Activated CD8-positive, alpha-beta memory T cell treated with anti-CD3 and anti-CD28 coated beads for 24 hours (primary cell): ENCODE measurements at regions not wholly inside any gene's neighbourhood (a gene's known extent, or its start where the extent isn't known, plus 50 kb on each side); places are given as distances from the start of the nearest gene placed in this dataset.

Experiments used
- DNase-seq: peaks from one replicate; pipeline ENCODE4 v3.0.0-alpha.2; 2020

DNA sequence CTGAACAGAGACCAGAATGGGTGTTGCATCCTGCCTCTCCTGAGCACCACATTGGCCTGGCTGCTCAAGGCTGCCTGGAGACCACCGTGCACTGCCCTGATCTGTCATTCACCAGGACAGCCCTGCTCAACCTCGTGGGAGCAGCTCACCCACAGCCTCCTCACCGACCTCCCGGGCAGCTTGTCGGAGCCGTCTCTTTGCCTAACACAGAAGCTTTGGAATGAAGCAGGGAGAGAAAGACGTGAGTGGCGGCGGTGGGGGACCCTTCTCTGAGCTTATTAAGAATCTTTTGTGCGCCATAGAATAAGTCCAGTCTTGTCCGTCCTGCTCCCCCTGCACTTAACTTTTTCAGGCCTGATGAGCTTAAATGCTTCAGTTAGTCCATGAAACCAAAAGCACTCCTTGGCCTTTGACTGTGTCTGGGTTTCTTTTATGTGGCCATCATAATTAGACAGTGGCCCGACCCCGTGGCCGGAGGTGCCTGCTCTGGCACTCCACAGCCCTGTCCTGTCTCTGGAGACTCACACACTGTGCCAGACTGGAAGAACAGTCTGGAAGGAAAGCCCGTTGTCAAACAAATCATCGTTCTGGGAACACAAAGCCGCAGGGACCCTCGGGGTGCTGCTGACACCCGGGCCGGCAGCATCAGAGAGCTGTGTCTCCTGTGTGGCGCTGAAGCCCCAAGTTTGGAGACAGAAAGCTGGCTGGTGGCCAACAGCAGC lies 192.8 kb downstream of the BCOR start:
- DNase-seq = no peak

DNA sequence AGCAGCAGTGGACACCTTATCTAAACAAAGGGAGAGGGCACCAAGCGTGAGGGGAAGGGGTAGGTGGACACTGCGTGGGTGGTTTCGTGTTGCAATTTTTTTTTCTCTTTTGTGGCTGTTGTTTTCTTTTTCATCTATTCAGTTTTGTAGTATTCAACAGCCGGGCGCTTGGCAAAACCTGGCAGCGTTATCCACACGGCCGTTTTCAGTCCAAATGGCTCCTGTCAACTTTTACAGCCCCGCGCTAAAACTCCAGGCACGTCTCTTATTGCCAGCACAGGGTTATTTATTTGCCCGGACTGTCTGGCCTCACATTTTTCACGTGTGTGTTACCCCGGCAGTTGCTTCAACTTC lies 192.2 kb downstream of the BCOR start:
- DNase-seq = no peak

DNA sequence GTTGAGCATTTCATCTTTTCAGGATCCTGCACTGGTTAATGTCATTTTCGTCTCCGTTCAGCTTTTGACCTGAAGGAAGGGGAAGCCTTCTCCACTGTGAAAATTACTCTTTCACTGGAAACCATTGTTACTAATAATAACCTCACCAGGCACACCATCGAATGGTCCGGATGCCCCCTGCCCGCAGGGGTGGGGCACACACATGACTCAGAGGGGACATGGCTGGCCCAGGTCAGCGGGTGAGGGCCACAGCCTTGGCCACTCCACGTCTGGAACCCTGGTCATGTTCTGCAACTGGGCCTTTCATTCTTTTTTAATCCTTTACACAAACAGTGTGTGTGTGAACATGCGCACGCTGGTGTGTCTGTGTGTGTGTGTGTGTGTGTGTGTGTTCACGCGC lies 191.8 kb downstream of the BCOR start:
- no peak for DNase-seq

DNA sequence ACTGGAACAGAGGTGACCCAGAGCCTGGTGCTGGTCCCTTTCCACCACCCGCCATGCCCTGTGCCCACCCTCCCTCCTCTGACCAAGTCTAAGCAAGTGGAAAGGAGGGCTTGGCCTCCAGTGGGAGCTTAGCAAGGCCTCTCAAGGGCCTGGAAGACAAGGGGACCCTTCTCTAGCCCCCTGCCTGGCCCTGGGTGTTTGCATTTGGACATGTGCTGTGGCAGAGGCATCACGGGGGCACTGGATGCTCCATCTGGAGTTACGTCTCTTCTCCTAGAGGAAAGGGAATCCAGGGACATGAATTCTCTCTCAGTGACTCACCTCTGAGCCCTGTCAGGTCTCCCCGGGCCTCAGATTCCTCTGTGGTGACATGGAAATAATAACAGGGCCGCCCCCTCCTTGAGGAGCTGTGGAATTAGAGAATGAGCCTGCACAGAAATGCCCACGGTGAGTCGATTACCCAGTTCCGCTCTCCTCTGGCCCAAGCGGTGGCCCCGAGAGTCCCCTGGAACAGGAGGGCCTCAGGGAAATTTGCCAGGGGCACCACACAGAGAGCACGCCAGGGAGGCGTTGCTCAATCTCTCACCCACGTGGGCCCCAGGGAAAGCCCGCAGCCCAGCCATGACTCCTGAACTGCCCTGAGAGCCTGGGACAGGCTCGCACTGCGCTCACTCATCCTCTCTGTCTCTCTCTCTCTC lies 189.6 kb downstream of the BCOR start:
- no peak for DNase-seq

DNA sequence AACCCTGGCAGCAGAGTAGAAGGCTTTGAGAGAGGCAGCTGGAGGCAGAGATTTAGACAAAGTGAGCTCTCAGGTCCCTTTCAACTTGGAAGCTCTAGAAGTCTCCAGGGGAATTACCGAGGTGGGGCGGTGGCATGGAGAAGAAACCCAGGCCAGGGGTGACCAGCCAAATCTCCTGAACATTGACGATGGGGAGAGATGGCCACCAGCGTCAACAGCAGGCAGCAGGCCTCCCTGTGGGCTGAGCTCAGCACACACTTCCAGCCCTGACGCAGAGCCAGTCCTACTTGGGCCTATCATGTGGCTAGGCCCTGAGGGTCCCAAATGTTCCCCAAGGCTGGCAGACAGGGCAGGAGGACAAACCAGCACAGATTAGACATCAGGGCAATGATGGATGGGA lies 187.8 kb downstream of the BCOR start:
- DNase-seq = no peak

DNA sequence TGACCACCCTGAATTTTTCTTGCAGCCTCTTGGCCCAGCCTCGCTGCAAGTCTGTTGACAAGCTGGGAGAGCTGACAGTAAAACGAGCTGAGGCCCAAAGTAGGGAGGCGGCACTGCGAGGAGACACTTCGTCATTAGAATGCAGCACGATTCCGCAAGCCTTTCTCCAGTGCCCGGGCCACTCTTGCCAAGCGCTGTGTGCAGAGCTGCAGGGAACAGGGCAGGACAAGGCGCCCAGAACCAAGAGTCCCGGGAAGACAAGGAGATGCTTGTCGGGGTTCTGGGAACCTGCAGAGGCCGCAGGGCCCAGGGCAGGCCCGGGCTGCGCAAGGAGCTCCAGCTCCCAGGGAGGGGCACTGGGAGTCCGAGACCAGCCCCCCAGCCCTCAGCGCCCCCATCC lies 187.1 kb downstream of the BCOR start:
- DNase-seq = no peak

DNA sequence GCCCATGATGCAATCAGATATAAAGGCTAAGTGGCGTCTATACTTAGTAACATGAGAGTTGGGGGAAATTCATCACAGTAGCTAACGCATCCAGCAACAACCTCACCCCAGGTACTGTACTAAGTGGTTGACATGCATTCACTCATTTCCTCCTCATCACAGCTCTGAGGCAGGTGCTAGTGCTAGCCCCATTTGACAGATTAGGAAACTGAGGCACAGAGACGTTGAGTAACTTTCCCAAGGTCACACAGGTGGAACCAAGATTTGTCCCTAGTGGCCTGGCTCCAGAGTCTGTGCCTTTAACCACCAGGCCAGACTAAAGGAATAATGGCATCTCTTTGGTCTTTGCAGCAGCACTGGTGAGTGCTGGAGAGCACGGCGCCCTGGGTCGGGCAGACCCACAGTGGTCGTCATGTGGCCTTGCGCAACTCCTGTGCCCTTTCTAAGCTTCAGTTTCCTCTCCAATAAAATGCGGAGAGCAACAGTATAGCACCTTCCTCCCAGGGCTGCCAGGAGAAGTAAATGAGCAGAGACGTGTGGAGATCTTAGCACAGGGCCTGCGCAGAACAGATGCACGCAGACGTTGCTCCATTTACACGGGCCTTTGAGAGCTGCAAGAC lies 186.4 kb downstream of the BCOR start:
- DNase-seq = no peak

DNA sequence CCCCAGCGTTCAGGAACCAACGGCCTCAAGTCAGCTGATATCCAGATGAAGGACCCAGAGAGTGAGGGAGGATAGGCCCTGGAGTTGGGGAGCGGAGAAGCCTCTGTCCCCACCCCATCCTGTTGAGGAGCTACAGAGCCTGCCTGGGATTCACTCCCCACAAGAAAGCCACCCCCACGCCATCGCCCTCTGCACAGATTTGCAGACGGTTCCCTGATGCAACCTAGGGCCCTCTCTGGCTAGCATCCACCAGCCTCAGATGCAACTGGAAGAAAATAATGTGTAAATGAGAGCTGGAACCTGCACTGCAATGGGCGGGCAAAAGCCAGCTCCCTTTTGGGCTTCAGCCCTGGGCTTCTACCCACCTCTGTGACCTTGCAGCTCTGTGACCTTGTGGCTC lies 185.6 kb downstream of the BCOR start:
- DNase-seq = no peak

DNA sequence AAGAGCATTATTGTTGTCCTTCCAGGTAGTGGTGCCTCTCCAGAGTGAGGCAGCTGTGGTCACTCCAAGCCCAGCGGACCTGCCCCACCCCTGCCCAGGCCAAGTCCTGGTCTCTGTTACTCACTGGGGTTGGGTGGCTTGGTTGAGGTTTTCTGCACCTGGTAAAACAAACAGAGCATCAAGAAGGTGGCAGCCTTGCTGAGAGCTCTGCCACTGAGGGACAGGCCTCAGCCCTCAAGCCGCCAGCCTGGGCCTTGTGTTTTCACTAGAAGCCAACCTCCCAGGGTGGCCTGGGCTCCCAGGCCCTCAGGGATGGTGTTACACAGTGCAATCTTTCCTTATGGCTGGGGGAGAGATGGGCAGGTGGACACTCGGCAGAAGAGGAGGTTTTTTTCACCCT lies 182.7 kb downstream of the BCOR start:
- no peak for DNase-seq

DNA sequence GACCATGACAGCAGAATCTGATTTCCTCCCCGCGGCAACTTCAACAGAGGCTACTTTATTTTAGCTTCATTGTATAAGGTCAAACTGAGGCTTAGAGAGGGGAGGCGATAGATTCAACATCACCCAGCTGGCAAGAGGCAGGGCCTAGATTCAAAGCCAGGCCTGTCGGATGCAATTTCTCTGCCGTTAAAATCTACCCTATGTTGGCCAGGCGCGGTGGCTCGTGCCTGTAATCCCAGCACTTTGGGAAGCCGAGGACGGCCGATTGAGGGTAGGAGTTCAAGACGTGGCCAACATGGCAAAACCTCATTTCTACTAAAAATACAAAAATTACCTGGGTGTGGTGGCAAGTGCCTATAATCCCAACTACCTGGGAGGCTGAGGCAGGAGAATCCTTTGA lies 182.2 kb downstream of the BCOR start:
- no peak for DNase-seq

DNA sequence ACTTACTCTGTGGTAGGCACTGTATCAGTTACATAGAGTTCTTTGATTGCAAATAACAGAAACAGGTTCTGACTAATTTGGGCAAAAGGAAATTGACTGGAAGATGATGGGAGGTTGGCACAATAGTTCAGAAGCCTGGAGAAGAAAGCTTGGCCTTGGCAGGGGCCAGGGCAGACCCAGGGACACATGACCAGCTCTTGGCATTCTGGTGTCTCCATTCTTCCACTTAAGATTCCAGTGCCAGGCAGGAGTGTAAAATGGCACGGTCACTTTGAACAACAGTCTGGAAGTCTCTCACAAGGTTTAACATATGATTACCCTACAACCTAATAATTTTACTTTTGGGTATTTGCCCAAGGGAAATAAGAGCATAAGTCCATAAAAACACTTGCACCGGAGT lies 175.9 kb downstream of the BCOR start:
- DNase-seq = no peak

DNA sequence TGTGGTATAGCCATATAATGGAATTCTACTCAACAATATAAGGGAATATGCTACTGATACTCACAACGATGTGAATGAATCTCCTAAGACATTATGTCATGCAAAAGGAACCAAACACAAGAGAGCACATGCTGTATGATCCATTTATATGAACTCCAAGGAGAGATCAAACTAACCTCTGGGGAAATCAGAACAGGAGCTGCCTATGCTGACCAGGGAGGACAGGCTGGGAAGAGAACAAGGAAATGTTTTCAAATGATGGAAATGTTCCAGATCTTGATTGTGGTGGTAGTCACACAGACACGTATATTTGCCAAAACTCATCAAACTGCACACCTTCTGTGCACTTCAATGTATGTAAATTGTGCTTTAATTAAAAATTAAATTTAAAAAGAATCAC lies 175.3 kb downstream of the BCOR start:
- DNase-seq = no peak

DNA sequence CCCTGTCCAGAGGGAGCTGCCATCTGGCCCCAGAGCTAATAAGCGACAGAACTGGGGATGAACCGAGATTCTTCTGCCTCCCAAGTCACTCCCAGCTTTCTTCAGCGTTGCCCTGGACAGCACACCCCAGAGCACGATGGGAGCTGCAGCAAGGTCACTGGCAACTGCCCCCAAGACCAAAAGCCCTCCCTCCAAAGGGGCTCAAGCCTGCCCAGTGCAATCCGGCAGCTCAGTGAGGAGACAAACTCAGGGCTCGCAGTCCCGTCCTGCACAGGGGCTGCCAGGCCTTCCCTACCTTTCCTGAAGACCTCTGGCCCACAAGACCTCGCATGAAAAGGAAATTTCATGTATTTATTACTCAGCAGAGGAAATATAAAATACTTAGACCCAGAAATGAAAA lies 174.8 kb downstream of the BCOR start:
- DNase-seq = no peak

DNA sequence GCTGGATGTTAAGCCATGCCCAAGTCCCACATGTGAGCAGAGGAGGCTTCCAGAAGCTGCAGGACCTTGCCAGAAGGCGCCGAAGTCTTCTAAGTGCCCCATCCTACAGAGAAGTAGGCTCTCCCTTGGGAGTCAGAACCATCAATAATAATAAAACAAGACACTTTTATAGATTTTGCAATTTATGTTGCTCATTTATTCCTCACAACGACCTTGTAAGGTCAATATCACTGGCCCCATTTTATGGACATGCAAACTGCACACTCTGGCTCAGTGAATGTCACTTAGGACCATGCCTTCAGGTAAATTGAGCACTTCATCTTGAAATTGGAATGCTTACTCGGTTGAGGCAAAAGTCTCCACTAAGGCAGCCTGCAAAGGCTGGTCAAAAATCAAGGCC lies 170.4 kb downstream of the BCOR start:
- no peak for DNase-seq

DNA sequence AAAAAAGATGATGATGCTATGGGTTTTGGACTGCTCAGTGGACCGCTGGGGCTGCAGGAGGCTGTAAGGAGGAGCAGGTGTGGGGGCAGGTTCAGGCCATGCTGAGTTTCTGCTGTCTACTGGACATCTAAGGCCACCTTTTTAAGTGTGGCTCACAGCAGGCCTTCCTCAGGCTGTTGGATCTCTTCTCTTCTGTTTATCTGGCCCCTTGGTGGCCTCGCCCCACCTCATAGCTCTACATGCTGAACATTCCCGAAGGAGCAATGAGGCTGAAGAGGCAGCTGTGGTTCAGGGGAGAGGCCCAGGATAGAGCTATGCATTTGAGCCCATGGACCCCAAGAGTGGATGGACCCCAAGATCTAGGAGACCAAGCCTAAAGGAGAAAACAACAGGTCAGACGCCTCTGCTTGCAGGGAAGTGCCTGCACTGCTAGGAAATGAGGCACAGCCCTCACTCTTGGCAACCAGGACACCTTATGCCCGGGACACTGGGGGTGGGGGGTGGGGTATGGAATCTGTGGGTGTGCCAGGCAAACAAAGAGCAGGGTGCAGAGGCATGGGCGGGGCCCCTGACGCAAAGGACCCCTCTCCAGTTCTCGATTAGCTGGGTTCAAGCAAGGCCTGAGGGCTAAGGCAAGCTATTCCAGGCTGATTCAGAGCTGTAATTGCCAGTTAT lies 168.9 kb downstream of the BCOR start:
- DNase-seq = no peak

DNA sequence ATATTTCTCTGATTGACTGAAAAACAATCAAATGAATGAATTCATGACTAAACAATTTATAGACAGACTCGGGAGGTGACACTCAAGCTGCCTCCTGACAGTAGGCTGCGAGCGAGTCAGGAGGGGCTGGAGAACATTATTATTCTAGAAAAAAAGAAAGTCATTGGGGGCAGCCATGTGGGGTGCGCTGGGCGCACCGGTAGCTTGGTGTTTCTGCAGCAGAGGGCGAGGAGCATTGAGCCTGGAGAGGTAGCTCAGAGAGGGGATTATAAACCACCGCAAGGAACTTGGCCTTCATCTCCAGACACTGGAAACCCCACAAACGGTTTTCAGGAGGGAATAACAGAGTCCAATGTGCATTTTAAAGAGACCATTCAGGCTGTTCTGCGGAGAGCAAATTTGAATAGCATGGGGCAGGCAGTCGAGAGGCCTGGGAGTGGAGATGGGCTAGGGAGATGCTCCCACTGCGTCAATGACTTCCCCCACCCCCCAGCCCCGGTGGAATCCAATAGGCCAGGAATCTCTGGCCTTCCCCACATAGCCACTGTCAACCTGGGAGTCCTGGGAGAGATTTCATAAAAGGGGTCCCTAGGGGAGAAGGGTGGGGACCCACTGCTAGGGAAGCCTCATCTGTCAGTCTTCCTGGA lies 168.3 kb downstream of the BCOR start:
- DNase-seq = no peak

DNA sequence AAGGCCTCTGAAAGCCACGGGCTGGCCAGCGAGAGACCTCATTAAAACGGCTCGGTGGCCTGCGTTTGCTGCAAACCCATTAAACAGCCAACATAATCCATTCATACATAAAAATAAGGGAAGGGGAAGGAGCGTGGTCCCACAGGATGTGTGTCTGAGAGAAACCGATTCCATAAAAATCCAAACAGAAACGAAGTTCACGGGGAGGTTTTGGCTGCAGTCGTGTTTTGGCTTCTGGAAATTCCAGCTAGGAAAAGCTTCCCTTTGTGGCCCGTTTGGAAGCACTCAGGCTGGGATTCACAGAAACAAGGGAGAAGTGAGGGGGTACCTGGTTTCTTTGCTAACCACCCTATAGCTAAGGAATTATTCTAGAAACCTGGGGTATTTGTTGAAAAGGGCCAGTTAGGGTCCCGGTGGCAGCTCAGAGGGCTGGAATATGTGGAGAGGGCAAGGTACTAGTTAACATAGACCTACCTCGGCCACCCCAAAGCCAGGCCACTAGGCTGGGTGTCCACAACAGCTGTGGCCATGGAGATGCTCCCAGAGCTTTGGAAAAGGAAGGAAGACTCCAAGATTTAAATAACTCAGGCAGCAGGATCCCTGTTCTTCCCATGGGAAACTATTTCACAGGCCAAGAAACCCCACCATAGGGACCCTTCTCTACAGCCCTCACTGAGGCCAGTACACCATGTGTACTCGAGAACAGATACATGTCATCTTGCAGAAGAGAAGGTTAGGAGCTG lies 166.8 kb downstream of the BCOR start:
- no peak for DNase-seq

DNA sequence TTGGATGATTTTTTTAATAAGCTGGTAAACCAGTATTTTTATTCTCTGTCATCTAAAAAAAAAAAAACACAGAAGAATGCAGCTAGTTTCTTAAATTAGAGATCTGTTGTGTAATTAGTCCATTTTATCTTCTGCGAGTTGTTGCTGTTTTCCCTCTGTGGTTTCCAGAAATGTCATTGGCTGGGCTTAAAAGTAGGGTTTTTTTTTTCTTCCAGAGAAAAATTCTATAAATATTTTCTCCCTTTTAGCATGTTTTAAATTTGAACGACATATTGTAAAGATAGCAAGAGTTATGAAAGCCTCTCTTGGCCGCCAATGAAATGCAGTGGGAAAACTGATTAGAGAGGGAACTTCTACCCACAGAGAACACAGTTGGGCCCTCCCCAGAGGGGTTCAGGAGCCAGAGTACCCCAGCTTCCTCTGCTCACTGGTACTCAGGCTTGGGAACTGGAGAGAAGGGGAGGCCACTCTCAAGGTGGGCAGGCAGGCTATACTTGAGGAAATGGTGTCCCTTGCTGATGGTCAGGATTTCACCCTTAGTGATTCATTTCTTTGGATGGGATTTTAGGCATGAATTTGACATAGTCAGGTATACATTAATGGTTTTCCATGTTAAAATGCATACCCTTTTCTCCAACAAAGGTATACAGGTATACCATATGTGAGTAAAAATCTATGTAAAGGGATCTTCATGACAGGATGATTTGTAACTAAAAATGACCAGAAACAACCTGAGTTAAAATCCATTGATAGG lies 166.1 kb downstream of the BCOR start:
- no peak for DNase-seq

DNA sequence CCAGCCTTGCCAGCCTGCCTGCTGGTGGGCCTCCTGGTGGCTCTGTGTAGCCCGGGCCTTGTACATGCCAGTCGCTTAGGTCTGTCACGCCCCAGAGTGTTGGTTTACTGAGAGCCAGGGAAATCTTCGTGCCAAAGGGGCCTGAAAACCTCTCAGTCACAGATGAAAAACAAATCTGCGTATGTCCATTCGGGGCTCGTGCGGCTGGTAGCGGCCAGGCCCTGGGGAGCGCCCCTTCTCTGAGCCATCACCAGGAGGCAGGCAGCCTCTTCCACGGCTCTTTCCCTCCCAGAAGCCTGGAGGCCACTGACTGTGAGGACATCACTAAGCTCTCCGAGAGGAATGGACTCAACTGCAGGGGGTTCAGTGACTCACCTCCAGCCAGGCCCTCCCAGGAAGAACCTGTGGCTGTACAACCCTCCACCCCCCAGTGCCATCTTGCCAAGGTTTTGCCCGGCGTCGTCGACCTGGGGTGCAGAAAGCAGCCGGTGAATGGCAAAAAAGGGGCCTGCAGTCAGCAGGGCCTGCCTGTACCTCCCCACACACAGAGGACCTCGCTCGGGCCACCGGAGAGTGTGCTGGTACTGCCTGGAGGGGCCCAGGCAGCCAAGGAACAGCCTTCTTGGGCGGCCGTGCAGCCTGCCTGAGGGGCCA lies 162.2 kb downstream of the BCOR start:
- DNase-seq = no peak

DNA sequence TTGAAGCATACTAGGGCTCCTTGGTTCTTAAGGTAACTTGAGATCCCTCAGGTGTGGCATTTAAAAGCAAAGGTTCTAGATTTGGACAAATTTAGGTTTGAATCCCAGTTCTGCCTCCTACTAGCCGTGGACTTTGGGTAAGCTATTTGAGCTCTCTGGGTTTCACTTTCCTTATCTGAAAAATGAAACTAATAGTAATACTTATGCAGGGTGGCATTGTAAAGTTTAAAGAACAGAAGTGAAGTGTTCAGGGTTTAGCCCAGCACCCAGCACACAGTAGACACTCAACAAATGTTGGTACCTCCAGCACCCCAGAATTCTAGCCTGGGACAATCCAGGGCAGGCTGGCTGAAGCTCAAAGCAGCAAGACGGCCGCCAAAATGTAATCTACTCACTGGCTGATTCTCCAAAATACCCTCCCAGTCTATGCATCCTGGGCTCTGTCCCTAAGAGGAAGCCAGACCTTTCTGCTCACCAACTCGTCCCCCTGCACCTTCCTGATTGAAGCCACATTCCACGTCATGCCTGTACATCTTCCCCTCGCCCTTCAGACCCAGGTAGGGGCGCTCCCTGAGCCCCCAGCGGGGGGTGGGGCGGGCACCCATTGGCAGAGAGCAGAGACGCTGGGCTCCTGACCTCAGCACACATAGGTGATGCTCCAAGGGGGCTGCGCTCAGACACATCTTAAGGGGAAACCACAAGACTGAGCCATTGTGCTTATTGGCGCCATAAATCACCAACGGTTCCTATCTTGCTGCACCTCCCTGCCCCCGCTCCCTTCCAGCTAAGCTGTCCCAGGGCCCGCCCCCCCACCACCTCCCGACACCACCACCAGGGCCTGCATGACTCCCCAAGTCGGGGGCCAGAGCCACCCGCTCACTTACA lies 160.6 kb downstream of the BCOR start:
- no peak for DNase-seq
